ENCODE measurements at regions not wholly inside any gene's neighbourhood (a gene's known extent, or its start where the extent isn't known, plus 50 kb on each side); places are given as distances from the start of the nearest gene placed in this dataset.
A peak's percentile ranks its signal among the peaks of the same experiment; 100 is the strongest.
"Not testable (repeated sequence)": the region's sequence is repeated elsewhere in the genome, so short reads cannot be mapped to it uniquely, and the experiment has no call there.

- H3K4me3 Mint-ChIP-seq, CTCF ChIA-PET: not testable (repeated sequence)
Measured at GRCh38 chr17:15877882-15878500, 66.9 kb upstream of the ADORA2B start.

GRCh38 chr17:15882058-15882720, 62.7 kb upstream of the ADORA2B start:
- DNase-seq (no peak), ATAC-seq (no peak)
- Mint-ChIP-seq H3K36me3 (no peaks in the 10 kb centered on the region), H3K27ac (no peak overlapping the region), H3K9me3 (ENCODE audit: low read depth) (no peaks in the 10 kb centered on the region), H3K4me1 (peaks cover 20% of the 10 kb centered on the region), H3K4me3 (no peak overlapping the region), H3K27me3 (no peaks in the 10 kb centered on the region)
- CTCF ChIA-PET, result no interaction called here

More at GRCh38 chr17:15877882-15878500, 66.9 kb upstream of the ADORA2B start:
- H3K9me3 Mint-ChIP-seq (ENCODE audit: low read depth); H3K27ac Mint-ChIP-seq; H3K4me1 Mint-ChIP-seq; H3K36me3 Mint-ChIP-seq; DNase-seq; ATAC-seq: not testable (repeated sequence)
- peaks cover 15% of the 10 kb centered on the region for H3K27me3 Mint-ChIP-seq

- DNase-seq (no peak), ATAC-seq (no peak)
- H3K4me3 Mint-ChIP-seq, result no peak overlapping the region
- no peak overlapping the region for H3K27ac Mint-ChIP-seq
- CTCF ChIA-PET, result no interaction called here
- no peaks in the 10 kb centered on the region for H3K36me3 Mint-ChIP-seq
- H3K4me1 Mint-ChIP-seq, result peaks cover 22% of the 10 kb centered on the region
- no peaks in the 10 kb centered on the region for H3K27me3 Mint-ChIP-seq
- no peaks in the 10 kb centered on the region for H3K9me3 Mint-ChIP-seq (ENCODE audit: low read depth)
Measured at GRCh38 chr17:15882777-15883176, 62.2 kb upstream of the ADORA2B start.

- no peak overlapping the region for H3K4me3 Mint-ChIP-seq
- CTCF ChIA-PET, result no interaction called here
- no peaks in the 10 kb centered on the region for H3K36me3 Mint-ChIP-seq
- ATAC-seq, result no peak
- H3K27me3 Mint-ChIP-seq, result no peaks in the 10 kb centered on the region
- H3K9me3 Mint-ChIP-seq (ENCODE audit: low read depth), result no peaks in the 10 kb centered on the region
- peaks cover 22% of the 10 kb centered on the region for H3K4me1 Mint-ChIP-seq
- DNase-seq, result no peak
- H3K27ac Mint-ChIP-seq, result no peak overlapping the region
Measured at GRCh38 chr17:15883617-15884111, 61.3 kb upstream of the ADORA2B start.

GRCh38 chr17:15884731-15885130, 60.2 kb upstream of the ADORA2B start:
- no peaks in the 10 kb centered on the region for H3K9me3 Mint-ChIP-seq (ENCODE audit: low read depth)
- H3K27me3 Mint-ChIP-seq, result no peaks in the 10 kb centered on the region
- peaks cover 22% of the 10 kb centered on the region for H3K4me1 Mint-ChIP-seq
- CTCF ChIA-PET, result no interaction called here
- no peak for ATAC-seq
- DNase-seq, result no peak
- H3K36me3 Mint-ChIP-seq, result no peaks in the 10 kb centered on the region
- H3K4me3 Mint-ChIP-seq, result no peak overlapping the region
- no peak overlapping the region for H3K27ac Mint-ChIP-seq

GRCh38 chr17:15885770-15886169, 59.2 kb upstream of the ADORA2B start:
- DNase-seq (peak; percentile 57), ATAC-seq (peak; percentile 73)
- Mint-ChIP-seq H3K27me3 (no peaks in the 10 kb centered on the region), H3K9me3 (ENCODE audit: low read depth) (no peaks in the 10 kb centered on the region), H3K36me3 (no peaks in the 10 kb centered on the region), H3K4me3 (no peak overlapping the region), H3K27ac (peak overlapping the region; percentile 68), H3K4me1 (peaks cover 22% of the 10 kb centered on the region)
- CTCF ChIA-PET, result interaction anchor here (1.0 kb wide), 1 partner anchor 58 kb away, joined by 3 read pairs; no protein-coding TSS in a partner anchor

- no peak for DNase-seq
- H3K4me3 Mint-ChIP-seq, result no peak overlapping the region
- no peak overlapping the region for H3K27ac Mint-ChIP-seq
- H3K27me3 Mint-ChIP-seq, result no peaks in the 10 kb centered on the region
- no peaks in the 10 kb centered on the region for H3K9me3 Mint-ChIP-seq (ENCODE audit: low read depth)
- ATAC-seq, result no peak
- H3K36me3 Mint-ChIP-seq, result no peaks in the 10 kb centered on the region
- peaks cover 22% of the 10 kb centered on the region for H3K4me1 Mint-ChIP-seq
- CTCF ChIA-PET, result interaction anchor here (1.0 kb wide), 1 partner anchor 58 kb away, joined by 3 read pairs; no protein-coding TSS in a partner anchor
Measured at GRCh38 chr17:15886221-15886620, 58.7 kb upstream of the ADORA2B start.

GRCh38 chr17:15886804-15887203, 58.1 kb upstream of the ADORA2B start:
- peaks cover 22% of the 10 kb centered on the region for H3K4me1 Mint-ChIP-seq
- H3K27me3 Mint-ChIP-seq, result no peaks in the 10 kb centered on the region
- ATAC-seq (no peak), DNase-seq (no peak)
- H3K36me3 Mint-ChIP-seq, result no peaks in the 10 kb centered on the region
- no peak overlapping the region for H3K4me3 Mint-ChIP-seq
- H3K27ac Mint-ChIP-seq, result no peak overlapping the region
- H3K9me3 Mint-ChIP-seq (ENCODE audit: low read depth), result no peaks in the 10 kb centered on the region
- CTCF ChIA-PET, result no interaction called here

- no peaks in the 10 kb centered on the region for H3K9me3 Mint-ChIP-seq (ENCODE audit: low read depth)
- CTCF ChIA-PET, result no interaction called here
- H3K4me1 Mint-ChIP-seq, result peaks cover 22% of the 10 kb centered on the region
- H3K4me3 Mint-ChIP-seq, result no peak overlapping the region
- no peaks in the 10 kb centered on the region for H3K36me3 Mint-ChIP-seq
- H3K27ac Mint-ChIP-seq, result no peak overlapping the region
- peaks cover 6% of the 10 kb centered on the region for H3K27me3 Mint-ChIP-seq
- ATAC-seq (no peak), DNase-seq (no peak)
Measured at GRCh38 chr17:15888436-15888835, 56.5 kb upstream of the ADORA2B start.

GRCh38 chr17:15890279-15890892, 54.5 kb upstream of the ADORA2B start:
- H3K9me3 Mint-ChIP-seq (ENCODE audit: low read depth), result no peaks in the 10 kb centered on the region
- H3K36me3 Mint-ChIP-seq, result peaks cover 2% of the 10 kb centered on the region
- H3K27me3 Mint-ChIP-seq, result peaks cover 20% of the 10 kb centered on the region
- H3K4me1 Mint-ChIP-seq, result peaks cover 19% of the 10 kb centered on the region
- CTCF ChIA-PET, result no interaction called here
- H3K27ac Mint-ChIP-seq, result no peak overlapping the region
- no peak for ATAC-seq
- no peak overlapping the region for H3K4me3 Mint-ChIP-seq
- DNase-seq, result no peak

GRCh38 chr17:15891318-15891717, 53.6 kb upstream of the ADORA2B start:
- Mint-ChIP-seq H3K27ac (no peak overlapping the region), H3K36me3 (peaks cover 2% of the 10 kb centered on the region)

GRCh38 chr17:15892244-15892643, 52.7 kb upstream of the ADORA2B start:
- CTCF ChIA-PET, result no interaction called here
- peaks cover 30% of the 10 kb centered on the region for H3K27me3 Mint-ChIP-seq
- H3K4me1 Mint-ChIP-seq, result peaks cover 4% of the 10 kb centered on the region
- no peaks in the 10 kb centered on the region for H3K9me3 Mint-ChIP-seq (ENCODE audit: low read depth)
- no peak overlapping the region for H3K27ac Mint-ChIP-seq
- ATAC-seq (no peak), DNase-seq (no peak)
- no peak overlapping the region for H3K4me3 Mint-ChIP-seq
- H3K36me3 Mint-ChIP-seq, result peaks cover 3% of the 10 kb centered on the region

More at GRCh38 chr17:15891318-15891717, 53.6 kb upstream of the ADORA2B start:
- Mint-ChIP-seq H3K4me1 (peaks cover 11% of the 10 kb centered on the region), H3K4me3 (no peak overlapping the region), H3K9me3 (ENCODE audit: low read depth) (no peaks in the 10 kb centered on the region), H3K27me3 (peaks cover 27% of the 10 kb centered on the region)
- DNase-seq (no peak), ATAC-seq (no peak)
- CTCF ChIA-PET, result no interaction called here

- CTCF ChIA-PET, result no interaction called here
- peaks cover 8% of the 10 kb centered on the region for H3K4me1 Mint-ChIP-seq
- no peak overlapping the region for H3K4me3 Mint-ChIP-seq
- no peak for ATAC-seq
- no peak overlapping the region for H3K27ac Mint-ChIP-seq
- peaks cover 3% of the 10 kb centered on the region for H3K36me3 Mint-ChIP-seq
- peaks cover 32% of the 10 kb centered on the region for H3K27me3 Mint-ChIP-seq
- H3K9me3 Mint-ChIP-seq (ENCODE audit: low read depth), result no peaks in the 10 kb centered on the region
- DNase-seq, result no peak
Measured at GRCh38 chr17:15892731-15893657, 51.9 kb upstream of the ADORA2B start.
